Skin of body (tissue), 1 donor: ENCODE measurements at regions not wholly inside any gene's neighbourhood (a gene's known extent, or its start where the extent isn't known, plus 50 kb on each side); places are given as distances from the start of the nearest gene placed in this dataset.
"Not testable (repeated sequence)": the region's sequence is repeated elsewhere in the genome, so short reads cannot be mapped to it uniquely, and the experiment has no call there.

Experiments used
- DNase-seq: peaks from one replicate; lab custom pipeline; 2025; lab: John Stamatoyannopoulos, UW

GRCh38 chr3:40938591-40938990 lies 260.7 kb upstream of the CTNNB1 start:
- no peak for DNase-seq

- no peak for DNase-seq
Measured at GRCh38 chr3:40939030-40939740, 260.1 kb upstream of the CTNNB1 start.

- DNase-seq = no peak
Measured at GRCh38 chr3:40939741-40940130, 259.6 kb upstream of the CTNNB1 start.

GRCh38 chr3:40940651-40941050 lies 258.7 kb upstream of the CTNNB1 start:
- DNase-seq = no peak

- not testable (repeated sequence) for DNase-seq
Measured at GRCh38 chr3:40947022-40947421, 252.3 kb upstream of the CTNNB1 start.

- not testable (repeated sequence) for DNase-seq
Measured at GRCh38 chr3:40949347-40949746, 250.0 kb upstream of the CTNNB1 start.

GRCh38 chr3:40951636-40952035 lies 247.7 kb upstream of the CTNNB1 start:
- no peak for DNase-seq

GRCh38 chr3:40961104-40961857 lies 238.0 kb upstream of the CTNNB1 start:
- DNase-seq = no peak

GRCh38 chr3:40962721-40963120 lies 236.6 kb upstream of the CTNNB1 start:
- DNase-seq = no peak

- DNase-seq = no peak
Measured at GRCh38 chr3:40968666-40969065, 230.6 kb upstream of the CTNNB1 start.

- DNase-seq = no peak
Measured at GRCh38 chr3:40969341-40969740, 230.0 kb upstream of the CTNNB1 start.

GRCh38 chr3:40969756-40970466 lies 229.4 kb upstream of the CTNNB1 start:
- DNase-seq = no peak

GRCh38 chr3:40971191-40972168 lies 227.8 kb upstream of the CTNNB1 start:
- peak; percentile 44 for DNase-seq

- no peak for DNase-seq
Measured at GRCh38 chr3:40972350-40972749, 227.0 kb upstream of the CTNNB1 start.

- no peak for DNase-seq
Measured at GRCh38 chr3:40973141-40973540, 226.2 kb upstream of the CTNNB1 start.

GRCh38 chr3:40975711-40976121 lies 223.6 kb upstream of the CTNNB1 start:
- no peak for DNase-seq

GRCh38 chr3:40976241-40976640 lies 223.1 kb upstream of the CTNNB1 start:
- DNase-seq = no peak

GRCh38 chr3:40978442-40978841 lies 220.9 kb upstream of the CTNNB1 start:
- DNase-seq = no peak

GRCh38 chr3:40979962-40980361 lies 219.3 kb upstream of the CTNNB1 start:
- DNase-seq = no peak

GRCh38 chr3:40980467-40980866 lies 218.8 kb upstream of the CTNNB1 start:
- no peak for DNase-seq

GRCh38 chr3:40985195-40985594 lies 214.1 kb upstream of the CTNNB1 start:
- DNase-seq = no peak
